Caco-2 (cell line): ENCODE measurements at regions not wholly inside any gene's neighbourhood (a gene's known extent, or its start where the extent isn't known, plus 50 kb on each side); places are given as distances from the start of the nearest gene placed in this dataset.

ENCODE experiments used
- BruUV-seq: library from RNA; stranded (reverse); fragments of 400-500 nt; replicated peaks from 2 replicates; lab custom pipeline; 2021; lab: Mats Ljungman, UMichigan
- CTCF ChIA-PET: fragments of 300-600 bp; sonication (Branson Sonifier 250); formaldehyde crosslinking; loops from one replicate; lab custom pipeline; 2022; ENCODE audit warnings: antibody characterized with exemption; lab: Charles Lee
- POLR2A ChIA-PET: fragments of 300-600 bp; sonication (Branson Sonifier 250); formaldehyde crosslinking; loops from one replicate; lab custom pipeline; 2022; ENCODE audit warnings: antibody characterized with exemption; lab: Charles Lee
- DNase-seq, 2 experiments: peaks; one replicate each; pipeline versions ENCODE4 v3.0.0 to v3.0.0-alpha.2; 2020 to 2022
- H3K27me3 ChIP-seq: replicated peaks from 2 replicates; pipeline ENCODE4 v1.6.0; 2011; ENCODE audit warnings: low read length; ENCODE audit not compliant: control insufficient read depth, insufficient read depth
- H3K36me3 ChIP-seq: 2 replicates; pipeline ENCODE4 v1.5.1; 2011; ENCODE audit warnings: low read length; ENCODE audit not compliant: control insufficient read depth, insufficient read depth
- H3K4me1 ChIP-seq: fragments of 250-450 bp; sonication (Bioruptor Pico); 2 replicates; pipeline ENCODE4 v1.5.1; 2020; ENCODE audit warnings: mild to moderate bottlenecking
- H3K4me3 ChIP-seq: 2 replicates; pipeline ENCODE4 v1.5.1; 2011; ENCODE audit warnings: low read depth, mild to moderate bottlenecking, control low read depth, low read length
- H3K9me3 ChIP-seq: fragments of 250-450 bp; sonication (Bioruptor Pico); 2 replicates; pipeline ENCODE4 v1.5.1; 2020; ENCODE audit warnings: mild to moderate bottlenecking, moderate library complexity
- H3K27ac Mint-ChIP-seq: one replicate; pipeline ENCODE4 v1.8.0; 2022; ENCODE audit warnings: mixed read lengths; ENCODE audit not compliant: unreplicated experiment
- H3K27me3 Mint-ChIP-seq: one replicate; pipeline ENCODE4 v1.8.0; 2022; ENCODE audit warnings: mixed read lengths; ENCODE audit not compliant: insufficient read depth, unreplicated experiment
- H3K36me3 Mint-ChIP-seq: one replicate; pipeline ENCODE4 v1.8.0; 2022; ENCODE audit warnings: mild to moderate bottlenecking, mixed read lengths; ENCODE audit not compliant: insufficient read depth, unreplicated experiment
- H3K4me1 Mint-ChIP-seq: one replicate; pipeline ENCODE4 v1.8.0; 2022; ENCODE audit warnings: low read depth, mixed read lengths; ENCODE audit not compliant: unreplicated experiment
- H3K4me3 Mint-ChIP-seq: one replicate; pipeline ENCODE4 v1.8.0; 2022; ENCODE audit warnings: mild to moderate bottlenecking, moderate library complexity, mixed read lengths; ENCODE audit not compliant: unreplicated experiment
- H3K9me3 Mint-ChIP-seq: one replicate; pipeline ENCODE4 v1.8.0; 2022; ENCODE audit warnings: mixed read lengths; ENCODE audit not compliant: unreplicated experiment
- intact Hi-C: fragments of 100-400 bp; cut with micrococcal nuclease; formaldehyde crosslinking; loops from one replicate; pipeline ENCODE4 v1.10.0; 2022; ENCODE audit not compliant: unreplicated experiment
- TF ChIP-seq, protein P1 (sequence below), 2 experiments: fragments of 200-600 bp in 1 of 2; IDR thresholded peaks; 1 replicate in 1 of 2; 2 replicates in 1 of 2; pipeline versions ENCODE4 v1.5.1 to v1.8.0; 2011 to 2022; ENCODE audit warnings: antibody characterized with exemption in 1 of 2, control low read depth in 1 of 2, inconsistent platforms in 1 of 2, low read depth in 1 of 2, low read length in 1 of 2, mild to moderate bottlenecking in 1 of 2, moderate library complexity in 1 of 2; ENCODE audit not compliant: insufficient read depth in 1 of 2, severe bottlenecking in 1 of 2, unreplicated experiment in 1 of 2

GRCh38 chr18:53971331-53971730, 253.1 kb downstream of the MBD2 start:
- H3K27me3 ChIP-seq = no peaks in the 10 kb centered on the region
- no peaks in the 10 kb centered on the region for H3K4me1 Mint-ChIP-seq
- no peaks in the 10 kb centered on the region for H3K4me1 ChIP-seq
- intact Hi-C loops = no loop called here
- no peaks in the 10 kb centered on the region for H3K36me3 ChIP-seq
- no TSS peak for BruUV-seq
- ChIA-PET CTCF (no interaction called here), POLR2A (no interaction called here)
- H3K4me3 ChIP-seq = no peak overlapping the region
- no peak for DNase-seq
- H3K4me3 Mint-ChIP-seq = no peak overlapping the region
- TF ChIP-seq, protein P1, sequence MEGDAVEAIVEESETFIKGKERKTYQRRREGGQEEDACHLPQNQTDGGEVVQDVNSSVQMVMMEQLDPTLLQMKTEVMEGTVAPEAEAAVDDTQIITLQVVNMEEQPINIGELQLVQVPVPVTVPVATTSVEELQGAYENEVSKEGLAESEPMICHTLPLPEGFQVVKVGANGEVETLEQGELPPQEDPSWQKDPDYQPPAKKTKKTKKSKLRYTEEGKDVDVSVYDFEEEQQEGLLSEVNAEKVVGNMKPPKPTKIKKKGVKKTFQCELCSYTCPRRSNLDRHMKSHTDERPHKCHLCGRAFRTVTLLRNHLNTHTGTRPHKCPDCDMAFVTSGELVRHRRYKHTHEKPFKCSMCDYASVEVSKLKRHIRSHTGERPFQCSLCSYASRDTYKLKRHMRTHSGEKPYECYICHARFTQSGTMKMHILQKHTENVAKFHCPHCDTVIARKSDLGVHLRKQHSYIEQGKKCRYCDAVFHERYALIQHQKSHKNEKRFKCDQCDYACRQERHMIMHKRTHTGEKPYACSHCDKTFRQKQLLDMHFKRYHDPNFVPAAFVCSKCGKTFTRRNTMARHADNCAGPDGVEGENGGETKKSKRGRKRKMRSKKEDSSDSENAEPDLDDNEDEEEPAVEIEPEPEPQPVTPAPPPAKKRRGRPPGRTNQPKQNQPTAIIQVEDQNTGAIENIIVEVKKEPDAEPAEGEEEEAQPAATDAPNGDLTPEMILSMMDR (IDR thresholded peaks at IDR 0.05; ENCODE audit: insufficient read depth in 1 of 2, low read depth in 1 of 2, low read length in 1 of 2, severe bottlenecking in 1 of 2, unreplicated experiment in 1 of 2) = no peak
- H3K27me3 Mint-ChIP-seq = no peaks in the 10 kb centered on the region
- H3K27ac Mint-ChIP-seq = no peak overlapping the region
- H3K9me3 Mint-ChIP-seq = peaks cover 10% of the 10 kb centered on the region
- H3K36me3 Mint-ChIP-seq = no peaks in the 10 kb centered on the region
- no peaks in the 10 kb centered on the region for H3K9me3 ChIP-seq

GRCh38 chr18:53952700-53953099, 271.8 kb downstream of the MBD2 start:
- Mint-ChIP-seq H3K9me3 (no peaks in the 10 kb centered on the region), H3K36me3 (no peaks in the 10 kb centered on the region), H3K27ac (no peak overlapping the region), H3K4me1 (no peaks in the 10 kb centered on the region), H3K4me3 (no peak overlapping the region), H3K27me3 (no peaks in the 10 kb centered on the region)
- Histone ChIP-seq H3K4me1 (peaks cover under 1% of the 10 kb centered on the region; the same call in 1 of the 2 replicates), H3K27me3 (no peaks in the 10 kb centered on the region), H3K36me3 (no peaks in the 10 kb centered on the region), H3K4me3 (no peak overlapping the region), H3K9me3 (no peaks in the 10 kb centered on the region)
- ChIA-PET CTCF (no interaction called here), POLR2A (no interaction called here)
- DNase-seq = no peak
- TF ChIP-seq, protein P1 (IDR thresholded peaks at IDR 0.05; ENCODE audit: insufficient read depth in 1 of 2, low read depth in 1 of 2, low read length in 1 of 2, severe bottlenecking in 1 of 2, unreplicated experiment in 1 of 2) = no peak
- no TSS peak for BruUV-seq
- intact Hi-C loops = no loop called here

GRCh38 chr18:53950545-53950944, 273.9 kb downstream of the MBD2 start:
- H3K27ac Mint-ChIP-seq = no peak overlapping the region
- no peaks in the 10 kb centered on the region for H3K9me3 Mint-ChIP-seq
- TF ChIP-seq, protein P1 (IDR thresholded peaks at IDR 0.05; ENCODE audit: insufficient read depth in 1 of 2, low read depth in 1 of 2, low read length in 1 of 2, severe bottlenecking in 1 of 2, unreplicated experiment in 1 of 2) = no peak
- Histone ChIP-seq H3K36me3 (no peaks in the 10 kb centered on the region), H3K9me3 (no peaks in the 10 kb centered on the region), H3K4me3 (no peak overlapping the region), H3K4me1 (peaks cover 9% of the 10 kb centered on the region), H3K27me3 (no peaks in the 10 kb centered on the region)
- no peak overlapping the region for H3K4me3 Mint-ChIP-seq
- intact Hi-C loops = loop anchor here (1.0 kb wide), 1 partner anchor 41 kb away; no protein-coding TSS in a partner anchor
- no TSS peak for BruUV-seq
- DNase-seq = no peak
- ChIA-PET CTCF (no interaction called here), POLR2A (no interaction called here)
- H3K36me3 Mint-ChIP-seq = no peaks in the 10 kb centered on the region
- no peaks in the 10 kb centered on the region for H3K27me3 Mint-ChIP-seq
- peaks cover 6% of the 10 kb centered on the region for H3K4me1 Mint-ChIP-seq
